ENCODE measurements at regions not wholly inside any gene's neighbourhood (a gene's known extent, or its start where the extent isn't known, plus 50 kb on each side); places are given as distances from the start of the nearest gene placed in this dataset.

GRCh38 chr9:129282731-129283211 is 104.7 kb upstream of the IER5L start:
- H3K4me1 ChIP-seq (ENCODE audit: control insufficient read depth in 1 of 2, low read depth in 2 of 2) = no peaks in the 10 kb centered on the region
- no peaks in the 10 kb centered on the region for H3K9me3 ChIP-seq
- no peaks in the 10 kb centered on the region for H3K36me3 ChIP-seq
- ATAC-seq (ENCODE audit: insufficient number of reproducible peaks, low FRiP score, low read depth) = no peak
- TF ChIP-seq CTCF (IDR thresholded peaks at IDR 0.05) = no peak
- peak overlapping the region; percentile 64 for H3K4me3 ChIP-seq
- H3K27ac ChIP-seq = no peak overlapping the region
- no peak for DNase-seq (ENCODE audit: low spot score)
- no peaks in the 10 kb centered on the region for H3K27me3 ChIP-seq (replicated peaks; ENCODE audit: insufficient read depth)

DNA sequence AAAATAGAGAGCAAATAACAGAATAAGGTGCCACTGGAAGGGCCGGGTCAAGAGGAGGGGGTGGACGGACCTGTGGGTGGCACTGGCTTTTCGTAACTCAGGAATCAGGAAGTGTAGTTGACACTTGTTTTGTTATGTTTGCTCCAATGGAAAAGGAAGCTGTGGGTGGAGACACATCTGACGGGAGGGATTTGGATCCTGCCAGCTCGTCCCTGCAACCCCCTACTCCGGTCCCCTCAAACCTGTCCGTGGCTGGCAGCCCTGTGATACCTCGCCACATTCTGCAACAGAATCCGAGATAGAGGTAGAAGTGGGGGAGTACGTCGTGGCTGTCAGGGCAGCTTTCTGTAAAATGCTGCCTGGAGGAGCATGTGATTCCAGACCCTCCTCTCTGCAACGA is 104.2 kb upstream of the IER5L start:
- ATAC-seq (ENCODE audit: insufficient number of reproducible peaks, low FRiP score, low read depth) = no peak
- TF ChIP-seq CTCF (IDR thresholded peaks at IDR 0.05) = no peak
- H3K4me1 ChIP-seq (ENCODE audit: control insufficient read depth in 1 of 2, low read depth in 2 of 2) = no peaks in the 10 kb centered on the region
- H3K9me3 ChIP-seq = no peaks in the 10 kb centered on the region
- H3K27ac ChIP-seq = no peak overlapping the region
- peak overlapping the region; percentile 64 for H3K4me3 ChIP-seq
- no peaks in the 10 kb centered on the region for H3K36me3 ChIP-seq
- DNase-seq (ENCODE audit: low spot score) = no peak
- H3K27me3 ChIP-seq (replicated peaks; ENCODE audit: insufficient read depth) = no peaks in the 10 kb centered on the region

- DNase-seq (ENCODE audit: low spot score) (no peak), ATAC-seq (ENCODE audit: insufficient number of reproducible peaks, low FRiP score, low read depth) (no peak)
- no peak for TF ChIP-seq CTCF (IDR thresholded peaks at IDR 0.05)
- H3K4me3 ChIP-seq = no peak overlapping the region
- no peaks in the 10 kb centered on the region for H3K4me1 ChIP-seq (ENCODE audit: control insufficient read depth in 1 of 2, low read depth in 2 of 2)
- no peak overlapping the region for H3K27ac ChIP-seq
- H3K36me3 ChIP-seq = no peaks in the 10 kb centered on the region
- no peaks in the 10 kb centered on the region for H3K27me3 ChIP-seq (replicated peaks; ENCODE audit: insufficient read depth)
- no peaks in the 10 kb centered on the region for H3K9me3 ChIP-seq
Observed at GRCh38 chr9:129281506-129282145, 103.6 kb upstream of the IER5L start.

DNA sequence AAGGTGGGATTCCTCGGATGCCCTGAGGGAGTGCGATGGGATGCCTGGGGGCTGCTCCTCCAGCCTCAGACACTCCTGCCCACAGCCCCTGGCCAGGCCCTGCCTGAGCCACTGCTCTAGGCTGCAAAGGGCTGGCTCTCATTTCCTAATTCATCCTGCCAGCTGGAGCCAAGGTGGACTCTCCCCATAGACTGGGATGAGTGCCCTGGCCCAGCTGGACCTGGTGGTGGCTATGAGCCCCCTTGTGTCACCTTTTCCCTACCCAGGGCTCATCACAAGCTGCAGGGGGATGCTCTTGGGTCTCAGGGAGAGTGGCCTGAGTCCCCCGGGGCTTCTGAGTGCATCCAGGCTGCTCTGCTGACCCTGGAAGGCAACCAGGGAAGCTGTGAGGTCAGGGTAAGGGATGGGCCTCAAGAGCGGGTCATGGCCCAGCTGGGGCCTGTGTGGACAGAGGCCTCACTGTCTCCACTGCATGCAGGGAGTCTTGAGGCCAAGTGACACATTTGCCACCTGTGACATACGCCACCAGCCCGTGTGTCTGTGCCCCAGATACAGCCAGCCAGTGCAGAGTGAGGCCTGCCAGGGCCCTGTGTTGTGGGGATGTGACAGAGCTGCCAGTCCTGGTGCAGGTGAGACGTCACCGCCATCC is 102.7 kb upstream of the IER5L start:
- H3K36me3 ChIP-seq = no peaks in the 10 kb centered on the region
- no peaks in the 10 kb centered on the region for H3K4me1 ChIP-seq (ENCODE audit: control insufficient read depth in 1 of 2, low read depth in 2 of 2)
- no peak for TF ChIP-seq CTCF (IDR thresholded peaks at IDR 0.05)
- H3K4me3 ChIP-seq = no peak overlapping the region
- ATAC-seq (ENCODE audit: insufficient number of reproducible peaks, low FRiP score, low read depth) (no peak), DNase-seq (ENCODE audit: low spot score) (no peak)
- no peaks in the 10 kb centered on the region for H3K27me3 ChIP-seq (replicated peaks; ENCODE audit: insufficient read depth)
- no peak overlapping the region for H3K27ac ChIP-seq
- no peaks in the 10 kb centered on the region for H3K9me3 ChIP-seq

GRCh38 chr9:129280236-129280622 is 102.2 kb upstream of the IER5L start:
- H3K4me3 ChIP-seq = no peak overlapping the region
- H3K27me3 ChIP-seq (replicated peaks; ENCODE audit: insufficient read depth) = no peaks in the 10 kb centered on the region
- no peak for ATAC-seq (ENCODE audit: insufficient number of reproducible peaks, low FRiP score, low read depth)
- no peak overlapping the region for H3K27ac ChIP-seq
- no peak for DNase-seq (ENCODE audit: low spot score)
- no peaks in the 10 kb centered on the region for H3K4me1 ChIP-seq (ENCODE audit: control insufficient read depth in 1 of 2, low read depth in 2 of 2)
- TF ChIP-seq CTCF (IDR thresholded peaks at IDR 0.05) = no peak
- no peaks in the 10 kb centered on the region for H3K36me3 ChIP-seq
- H3K9me3 ChIP-seq = no peaks in the 10 kb centered on the region
